Caki2 (cell line): ENCODE measurements at regions not wholly inside any gene's neighbourhood (a gene's known extent, or its start where the extent isn't known, plus 50 kb on each side); places are given as distances from the start of the nearest gene placed in this dataset.

Source experiments
- DNase-seq: peaks from one replicate; pipeline ENCODE4 v3.0.0-alpha.2; 2015; ENCODE audit warnings: low read depth
- in situ Hi-C: cut with HindIII; loops from 2 replicates; pipeline ENCODE4 v1.10.0; 2016; ENCODE audit warnings: low sequenced_read_pairs, low pct_unique_long_range_greater_than_20kb, mixed read lengths

DNA sequence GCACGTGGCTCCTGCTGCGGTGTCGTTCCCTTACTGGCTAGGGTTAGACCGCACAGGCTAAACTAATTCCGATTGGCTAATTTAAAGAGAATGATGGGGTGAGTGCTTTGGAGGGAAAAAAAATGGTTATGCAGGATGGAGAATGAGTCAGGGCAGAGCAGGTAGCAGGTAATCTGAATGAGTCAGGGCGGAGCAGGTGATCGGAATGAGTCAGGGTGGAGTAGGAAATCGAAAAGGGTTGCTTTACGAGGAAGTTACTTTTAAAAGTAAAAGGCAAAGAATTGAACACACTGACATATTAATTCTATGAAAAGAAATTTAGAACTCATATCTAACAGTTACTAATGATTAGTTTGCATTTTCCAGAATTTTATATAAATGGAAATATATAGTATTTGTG is 335.5 kb downstream of the FOXO1 start:
- in situ Hi-C loops, result no loop called here
- DNase-seq, result no peak

- in situ Hi-C loops, result no loop called here
- DNase-seq, result no peak
Observed at GRCh38 chr13:40331802-40332201, 334.6 kb downstream of the FOXO1 start.

GRCh38 chr13:40333226-40333625 is 333.2 kb downstream of the FOXO1 start:
- no peak for DNase-seq
- in situ Hi-C loops, result no loop called here

DNA sequence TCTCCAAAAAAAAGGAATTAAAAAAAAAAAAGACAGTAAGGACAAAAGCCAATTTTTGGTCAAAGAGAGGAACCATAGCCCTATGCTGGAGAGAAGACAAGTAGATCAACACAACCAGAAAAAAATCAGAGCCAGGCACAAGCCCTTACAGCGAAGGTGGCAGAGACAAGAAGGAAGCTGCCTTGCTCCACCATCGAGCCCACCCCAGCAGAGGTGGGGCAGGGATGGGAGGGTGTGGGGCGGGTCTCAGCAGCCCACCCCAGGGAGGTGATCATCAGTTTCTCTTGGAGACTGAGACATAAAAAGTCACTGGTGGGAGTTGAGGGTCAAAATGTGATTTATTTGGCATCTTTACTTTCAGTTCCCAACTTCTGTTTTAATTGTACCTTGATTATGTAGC is 332.4 kb downstream of the FOXO1 start:
- in situ Hi-C loops, result no loop called here
- DNase-seq, result no peak

DNA sequence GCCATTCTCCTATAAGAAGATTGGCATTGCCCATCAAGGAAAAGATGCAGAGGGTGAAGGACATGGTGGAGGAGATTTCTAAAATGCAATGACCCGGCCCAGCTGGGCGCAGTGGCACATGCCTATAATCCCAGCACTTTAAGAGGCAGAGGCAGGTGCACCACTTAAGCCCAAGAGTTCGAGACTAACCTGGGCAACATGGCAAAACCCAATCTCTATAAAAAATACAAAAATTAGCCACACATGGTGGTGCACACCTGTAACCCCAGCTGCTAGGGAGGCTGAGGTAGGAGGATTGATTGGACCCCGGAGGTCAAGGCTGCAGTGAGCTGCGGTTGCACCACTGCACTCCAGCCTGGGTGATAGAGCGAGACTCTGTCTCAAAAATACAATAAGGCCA is 331.8 kb downstream of the FOXO1 start:
- in situ Hi-C loops, result no loop called here
- DNase-seq, result no peak

- in situ Hi-C loops, result no loop called here
- DNase-seq, result no peak
Observed at GRCh38 chr13:40336228-40337221, 329.9 kb downstream of the FOXO1 start.

- DNase-seq, result no peak
- in situ Hi-C loops, result no loop called here
Observed at GRCh38 chr13:40337651-40338050, 328.8 kb downstream of the FOXO1 start.

DNA sequence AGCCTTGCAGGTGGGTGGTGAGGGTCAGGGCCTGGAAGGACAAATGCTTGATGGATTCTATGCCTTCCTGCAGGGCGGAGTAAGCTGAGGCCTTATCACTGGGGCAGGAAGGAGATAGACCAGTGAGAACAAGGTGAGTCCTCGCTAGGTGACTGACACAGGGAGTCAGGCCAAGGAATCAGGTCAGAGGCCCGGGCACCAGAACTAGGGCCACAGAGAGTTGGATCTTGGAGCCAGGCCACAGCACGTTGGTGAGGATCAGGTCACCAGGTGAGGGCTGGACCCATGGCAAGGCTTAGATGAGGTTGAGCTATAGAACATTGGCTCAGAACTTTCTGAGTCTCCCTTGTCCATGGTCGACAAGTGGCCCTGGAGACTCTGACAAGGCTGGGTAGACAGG is 328.2 kb downstream of the FOXO1 start:
- in situ Hi-C loops, result no loop called here
- DNase-seq, result no peak

DNA sequence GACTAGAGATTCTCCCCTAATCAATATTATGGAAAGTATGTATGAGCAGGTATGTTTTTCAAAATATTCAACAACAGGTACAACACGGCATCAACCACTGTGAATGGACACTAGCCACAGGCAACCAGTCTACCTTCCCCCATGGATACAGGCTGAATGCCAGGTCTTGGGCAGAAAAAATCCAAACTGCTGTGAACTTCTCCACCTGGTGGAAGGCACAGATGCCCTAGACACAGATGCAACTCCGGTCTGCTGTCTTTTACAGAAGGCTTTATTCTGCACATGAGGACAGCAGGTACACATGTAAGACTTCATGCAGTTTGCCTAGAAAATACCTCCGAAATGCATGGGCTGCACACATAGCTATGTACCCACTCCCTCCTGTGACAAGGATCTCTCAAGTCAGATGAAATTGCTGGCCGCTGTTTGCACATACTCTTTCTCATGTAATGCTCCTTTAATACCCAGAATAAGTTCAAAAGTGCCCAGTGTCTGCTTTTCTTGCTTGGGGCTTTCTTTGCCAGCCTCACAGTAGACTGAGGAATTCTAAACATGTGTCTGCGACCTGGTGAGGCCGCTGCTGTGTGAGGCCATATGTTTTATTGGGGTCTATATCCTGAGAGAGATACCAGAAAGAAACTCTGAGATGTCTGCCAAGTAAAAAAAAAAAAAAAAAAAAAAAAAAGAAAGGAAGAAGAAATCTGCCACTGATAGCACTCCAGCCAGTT is 325.9 kb downstream of the FOXO1 start:
- DNase-seq, result no peak
- in situ Hi-C loops, result no loop called here

DNA sequence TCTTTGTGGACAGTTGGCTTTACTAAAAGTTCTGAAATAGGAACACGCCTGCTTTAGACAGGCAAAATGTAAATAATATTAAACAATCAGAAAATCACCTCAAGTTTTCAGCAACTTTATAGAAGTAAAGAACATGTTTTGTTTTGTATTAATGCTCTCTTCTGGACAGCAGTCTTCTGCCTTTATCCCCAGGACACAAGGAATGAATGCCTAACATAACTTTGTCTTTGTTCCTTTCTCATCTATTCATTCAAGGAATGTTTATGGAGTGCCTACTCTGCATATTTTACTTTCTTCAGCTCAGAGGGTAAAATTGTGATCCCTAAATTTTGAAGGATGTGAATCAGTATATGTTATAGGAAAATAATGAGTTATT is 325.4 kb downstream of the FOXO1 start:
- in situ Hi-C loops, result no loop called here
- no peak for DNase-seq

DNA sequence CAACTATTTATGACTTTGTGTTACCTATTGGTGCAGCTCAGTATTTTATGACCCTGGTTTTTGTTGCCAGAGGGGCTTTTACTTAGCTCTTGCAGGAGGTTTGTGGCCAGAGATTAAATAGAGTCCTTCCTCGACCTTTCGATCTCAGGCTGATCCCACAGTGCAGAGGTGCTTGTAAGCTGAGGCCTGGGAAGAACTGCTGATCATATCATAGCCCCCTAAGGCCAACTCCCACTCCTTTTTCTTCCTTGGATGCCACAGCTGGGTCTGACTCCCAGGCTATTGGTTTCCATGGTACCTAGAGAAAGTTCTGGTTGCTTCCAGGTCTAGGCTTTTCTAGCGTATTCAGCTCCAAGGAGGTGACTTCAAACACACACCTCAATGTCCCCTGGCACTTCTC is 324.9 kb downstream of the FOXO1 start:
- DNase-seq, result no peak
- in situ Hi-C loops, result no loop called here

DNA sequence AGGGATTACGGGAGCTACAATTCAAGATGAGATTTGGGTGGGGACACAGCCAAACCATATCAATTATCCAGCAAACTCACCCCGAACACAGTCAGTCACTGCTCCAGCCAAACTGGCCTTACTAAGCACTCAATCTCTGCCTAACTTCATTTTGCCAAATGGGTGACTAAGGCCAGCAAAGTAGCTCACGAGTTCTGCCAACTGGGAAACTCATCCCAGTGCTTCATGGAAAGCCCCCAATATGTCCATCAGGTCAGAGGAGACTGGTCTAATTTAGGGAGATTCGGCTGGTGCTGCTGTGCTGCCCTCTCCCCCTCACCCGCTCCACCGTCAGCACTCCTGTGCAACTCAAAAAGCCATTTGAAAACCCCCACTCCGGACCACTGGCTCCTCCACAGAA is 324.0 kb downstream of the FOXO1 start:
- in situ Hi-C loops, result no loop called here
- DNase-seq, result no peak

DNA sequence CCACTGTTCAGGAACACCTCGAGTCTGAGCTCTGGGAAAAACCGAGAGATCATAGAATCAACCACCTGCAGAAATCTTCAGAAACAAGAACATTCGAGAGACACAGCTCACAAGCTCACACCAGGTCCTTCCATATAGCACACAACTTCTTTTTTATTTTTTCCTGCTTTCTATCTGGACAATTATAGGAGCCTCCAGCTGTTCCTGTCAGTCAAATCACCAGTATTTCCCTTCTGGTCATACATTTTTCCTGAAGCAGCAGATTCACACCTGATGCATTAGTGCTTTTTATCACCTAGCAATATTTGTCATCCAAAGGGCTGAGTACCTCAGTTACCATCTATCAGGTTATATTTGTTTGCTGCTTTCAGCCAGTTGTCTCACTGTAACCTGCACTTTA is 323.5 kb downstream of the FOXO1 start:
- no peak for DNase-seq
- in situ Hi-C loops, result no loop called here

GRCh38 chr13:40343550-40344269 is 322.7 kb downstream of the FOXO1 start:
- DNase-seq, result no peak
- in situ Hi-C loops, result no loop called here

DNA sequence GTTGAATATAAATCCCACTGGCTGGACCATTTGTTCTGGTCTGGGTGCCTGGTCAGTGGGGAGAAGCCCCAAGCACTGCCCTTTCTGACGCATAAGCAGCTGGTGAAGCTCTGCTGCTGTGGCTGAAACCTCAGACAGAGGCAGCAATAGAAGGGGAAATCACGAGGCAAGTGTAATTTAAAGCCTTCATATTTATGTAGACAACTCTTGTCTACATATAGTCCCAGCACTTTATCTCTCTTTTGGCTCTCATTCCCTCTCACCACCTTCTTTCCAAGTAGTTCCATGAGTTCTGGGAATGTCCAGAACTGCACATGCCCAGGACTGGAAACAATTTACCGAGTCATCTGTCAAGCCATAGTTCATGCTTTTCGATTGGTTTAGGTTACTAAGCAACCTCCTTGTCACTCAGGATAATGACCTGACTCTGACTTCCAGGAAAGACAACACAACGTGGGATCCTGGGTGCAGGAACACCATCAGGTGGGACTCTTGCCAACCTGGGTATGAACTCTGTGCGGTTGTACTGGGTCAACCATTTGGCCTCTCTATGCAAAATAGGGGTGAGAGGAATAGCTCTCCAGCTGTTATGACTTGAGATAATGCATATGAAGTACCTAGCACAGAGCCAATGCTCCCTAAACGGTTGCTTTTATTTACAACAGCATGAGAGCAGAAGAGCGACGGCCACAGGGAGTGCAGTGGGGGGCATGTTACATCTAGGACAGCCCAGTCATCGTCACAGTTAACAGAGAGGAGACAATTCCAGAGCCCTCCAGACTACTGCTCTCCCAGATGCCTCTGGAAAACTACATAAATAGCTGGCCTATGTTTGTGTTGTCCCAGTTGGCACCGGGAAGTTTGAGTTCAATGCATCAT is 321.9 kb downstream of the FOXO1 start:
- in situ Hi-C loops, result no loop called here

GRCh38 chr13:40345149-40345514 is 321.3 kb downstream of the FOXO1 start:
- no peak for DNase-seq
- in situ Hi-C loops, result no loop called here

More for the DNA sequence above, 321.9 kb downstream of the FOXO1 start:
- DNase-seq, result peak; percentile 14

DNA sequence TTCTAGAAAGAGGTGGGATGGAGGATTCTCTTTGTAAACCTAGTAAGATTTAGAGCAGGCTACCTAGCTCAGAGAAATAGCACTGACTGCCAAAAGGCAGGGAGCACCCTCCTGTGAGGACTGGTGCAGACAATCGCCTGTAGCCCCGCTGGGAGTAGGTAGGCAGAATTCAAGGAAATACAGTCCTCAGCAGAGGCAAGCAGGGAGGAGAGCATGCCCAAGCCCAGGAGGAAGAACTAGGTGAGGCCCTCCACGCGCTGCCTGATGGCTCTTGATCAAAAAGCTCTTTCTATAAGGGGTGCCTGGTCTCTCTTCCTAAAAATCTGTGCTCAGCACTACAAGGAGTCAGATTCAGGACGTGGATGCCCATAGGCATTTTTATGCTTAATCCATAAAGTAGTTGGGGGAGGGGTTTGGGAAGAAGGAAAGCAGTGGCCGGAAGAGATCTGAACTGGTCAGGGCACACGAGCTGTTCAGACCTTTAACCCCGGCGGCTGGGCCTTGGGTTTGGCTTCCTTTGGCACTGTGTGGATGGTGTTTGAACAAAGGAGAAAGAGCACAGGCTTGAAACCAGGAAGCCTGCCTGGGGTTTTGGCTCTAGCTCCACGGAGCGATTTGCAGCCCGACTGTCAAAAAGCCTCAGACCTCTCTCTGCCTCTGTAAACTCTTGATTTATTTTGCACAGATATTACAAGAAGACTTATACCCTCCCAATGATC is 320.6 kb downstream of the FOXO1 start:
- DNase-seq, result no peak
- in situ Hi-C loops, result no loop called here

DNA sequence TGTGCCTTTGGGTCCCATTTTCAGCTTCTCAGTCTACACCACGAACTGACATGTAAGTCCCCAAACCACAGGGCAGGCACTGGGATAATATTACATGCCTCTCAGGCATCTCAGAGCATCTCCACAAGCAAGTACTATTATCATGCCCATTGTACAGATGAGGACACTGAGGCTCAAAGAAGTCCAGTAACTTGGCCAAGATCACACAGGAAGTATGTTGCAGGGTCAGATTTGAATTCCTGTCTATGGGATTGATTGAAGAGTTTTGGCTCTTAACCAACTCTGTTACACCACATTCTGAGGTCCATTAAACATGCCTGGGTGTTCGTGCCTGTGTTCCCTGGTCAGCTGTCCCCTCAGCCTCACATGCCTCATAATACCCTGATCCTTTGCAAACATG is 319.8 kb downstream of the FOXO1 start:
- in situ Hi-C loops, result no loop called here
- no peak for DNase-seq
